H54 (cell line): ENCODE measurements at regions not wholly inside any gene's neighbourhood (a gene's known extent, or its start where the extent isn't known, plus 50 kb on each side); places are given as distances from the start of the nearest gene placed in this dataset.
"Not testable (repeated sequence)": the region's sequence is repeated elsewhere in the genome, so short reads cannot be mapped to it uniquely, and the experiment has no call there.

Experiments used
- DNase-seq: peaks from one replicate; pipeline ENCODE4 v3.0.0; 2011; ENCODE audit warnings: low spot score, mixed read lengths; ENCODE audit not compliant: insufficient read length
- FAIRE-seq: peaks from 3 replicates; lab custom pipeline; 2011; peaks lifted over from hg19 to GRCh38; lab: Jason Lieb, UNC
- POLR2A ChIP-seq: IDR thresholded peaks from 2 replicates; pipeline ENCODE4 v1.6.1; 2011; ENCODE audit warnings: low read depth, mild to moderate bottlenecking, low read length

DNA sequence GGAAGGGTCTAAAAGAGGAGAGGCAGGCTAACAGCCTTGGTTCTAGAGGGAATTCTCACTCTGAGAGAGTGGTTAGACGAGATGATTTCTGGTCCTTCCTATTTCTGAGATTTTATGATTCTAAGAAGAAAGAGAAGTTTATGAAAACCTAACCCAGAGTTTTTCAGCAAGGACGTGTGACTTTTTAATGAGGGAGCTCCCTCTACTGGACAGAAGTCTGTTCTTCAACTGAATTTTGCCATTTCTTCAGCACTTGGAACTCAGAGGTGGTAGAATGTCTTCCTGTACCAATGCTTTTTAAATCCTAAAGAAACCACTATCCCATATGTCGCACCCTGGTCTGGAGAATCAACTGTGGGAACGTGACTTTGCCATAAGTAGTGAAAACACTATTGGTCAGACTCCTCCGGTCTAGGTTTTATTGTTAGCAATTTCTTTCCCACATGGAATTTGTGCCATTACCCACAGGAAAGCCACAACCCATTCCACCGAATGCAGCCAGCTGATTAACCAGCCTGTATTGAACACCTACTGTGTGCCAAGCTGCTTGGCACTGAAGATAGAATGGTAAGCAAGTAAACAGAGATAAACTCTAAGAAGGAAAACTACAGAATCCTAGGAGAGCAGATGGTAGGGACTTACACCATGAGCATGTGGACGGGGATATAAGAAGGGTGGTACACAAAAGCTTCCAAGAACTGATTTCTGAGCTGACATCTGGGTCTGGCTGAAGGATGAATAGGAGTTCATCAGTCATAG lies 199.5 kb upstream of the LMCD1 start:
- peak; percentile 33 for FAIRE-seq
- DNase-seq: peak; percentile 16
- no peak for TF ChIP-seq POLR2A

DNA sequence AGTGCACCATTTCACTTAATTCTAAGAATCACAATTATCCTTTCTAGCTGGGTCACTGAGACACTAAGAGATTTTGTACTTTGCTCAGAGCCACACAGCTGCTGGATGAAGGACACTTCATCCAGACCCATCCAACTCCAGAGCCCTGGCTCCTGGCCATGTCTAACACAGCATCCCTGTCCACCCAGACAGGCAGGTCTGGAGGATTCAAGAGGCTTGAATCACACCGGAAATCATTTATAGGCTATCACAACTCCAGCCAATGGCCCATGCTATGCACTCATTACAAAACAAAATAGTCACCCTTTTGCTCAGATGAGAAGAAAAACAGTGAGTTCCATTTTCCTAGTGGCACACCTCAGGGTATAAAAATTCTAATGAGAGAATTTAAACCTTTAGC lies 198.2 kb upstream of the LMCD1 start:
- no peak for DNase-seq
- FAIRE-seq: no peak
- no peak for TF ChIP-seq POLR2A

DNA sequence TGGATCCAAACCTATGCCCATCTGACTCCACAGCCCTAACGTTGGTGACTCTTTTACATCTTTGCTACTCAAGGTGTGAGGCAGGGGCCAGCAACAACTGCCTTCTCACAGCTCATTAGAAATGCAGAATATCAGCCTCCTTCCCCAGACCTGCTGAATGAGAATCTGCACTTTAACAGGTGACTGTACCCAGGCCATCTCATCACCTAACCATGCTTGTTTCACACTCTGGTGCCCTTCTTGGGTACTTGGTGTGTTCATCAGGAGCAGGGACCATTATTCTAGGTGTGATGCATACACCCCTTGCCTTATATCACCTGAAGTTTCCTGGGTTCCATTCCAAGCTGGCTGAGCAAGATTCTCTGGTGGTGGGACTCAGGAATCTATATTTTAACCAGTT lies 196.3 kb upstream of the LMCD1 start:
- no peak for TF ChIP-seq POLR2A
- FAIRE-seq (no peak), DNase-seq (no peak)

DNA sequence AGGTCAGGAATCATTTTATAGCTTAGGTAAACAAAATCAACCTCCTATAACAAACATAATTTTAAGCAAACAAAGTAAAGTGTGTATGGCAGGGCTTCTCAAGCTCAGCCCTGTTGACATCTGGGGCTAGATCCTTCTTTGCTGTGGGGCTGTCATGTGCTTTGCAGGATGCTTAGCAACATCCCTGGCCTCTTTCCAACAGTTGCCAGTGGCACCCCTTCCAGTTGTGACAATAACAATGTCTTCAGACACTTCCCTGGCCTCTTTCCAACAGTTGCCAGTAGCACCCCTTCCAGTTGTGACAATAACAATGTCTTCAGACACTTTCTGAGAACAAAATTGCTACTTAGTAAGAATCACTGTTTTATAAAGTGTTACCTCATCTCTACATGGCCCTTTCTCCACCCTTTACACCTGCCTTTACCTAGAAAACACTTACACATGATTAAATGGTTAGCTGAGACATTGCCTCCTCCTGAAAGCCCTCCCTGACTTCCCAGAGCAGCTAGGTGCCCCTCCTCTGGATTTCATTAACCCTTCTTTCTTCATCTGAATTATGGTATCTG lies 194.0 kb upstream of the LMCD1 start:
- DNase-seq (no peak), FAIRE-seq (no peak)
- TF ChIP-seq POLR2A: no peak

DNA sequence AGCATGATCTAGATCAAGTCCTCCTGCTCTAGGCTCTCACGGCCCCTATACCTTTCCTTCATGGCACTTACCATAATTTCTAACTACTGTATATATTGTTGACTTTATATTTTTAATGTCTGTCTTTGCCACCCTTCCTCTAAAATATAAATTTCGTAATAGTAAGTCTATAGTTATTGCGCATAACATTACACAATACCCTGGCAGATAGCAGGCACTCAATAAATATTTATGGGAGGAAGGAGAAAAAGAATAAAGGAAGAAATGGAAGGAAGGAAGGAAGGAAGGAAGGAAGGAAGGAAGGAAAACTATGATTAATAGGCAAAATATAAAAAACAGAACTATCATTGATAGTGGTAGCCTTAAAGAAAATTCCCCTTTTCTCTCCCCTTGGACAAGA lies 190.3 kb upstream of the LMCD1 start:
- FAIRE-seq: no peak

DNA sequence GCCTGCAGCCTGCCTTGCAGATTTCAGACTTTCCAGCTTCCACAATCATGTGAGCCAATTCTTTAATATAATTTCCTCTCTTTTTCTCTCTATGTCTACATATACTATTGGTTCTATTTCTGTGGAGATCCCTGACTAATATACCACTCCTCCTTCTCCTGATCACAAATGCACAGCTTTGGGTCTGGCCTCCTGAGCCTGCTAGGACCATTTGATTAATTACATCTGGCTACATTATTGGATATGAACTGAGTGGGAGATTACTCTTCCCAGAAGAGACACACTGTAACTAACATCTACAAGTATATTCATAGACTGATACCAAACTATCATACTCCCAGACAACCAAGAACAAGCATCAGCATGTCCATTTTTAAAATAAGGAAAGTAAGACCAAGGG lies 188.9 kb upstream of the LMCD1 start:
- no peak for TF ChIP-seq POLR2A
- FAIRE-seq: no peak
- no peak for DNase-seq

More for the DNA sequence above, 190.3 kb upstream of the LMCD1 start:
- TF ChIP-seq POLR2A: no peak
- DNase-seq: no peak

DNA sequence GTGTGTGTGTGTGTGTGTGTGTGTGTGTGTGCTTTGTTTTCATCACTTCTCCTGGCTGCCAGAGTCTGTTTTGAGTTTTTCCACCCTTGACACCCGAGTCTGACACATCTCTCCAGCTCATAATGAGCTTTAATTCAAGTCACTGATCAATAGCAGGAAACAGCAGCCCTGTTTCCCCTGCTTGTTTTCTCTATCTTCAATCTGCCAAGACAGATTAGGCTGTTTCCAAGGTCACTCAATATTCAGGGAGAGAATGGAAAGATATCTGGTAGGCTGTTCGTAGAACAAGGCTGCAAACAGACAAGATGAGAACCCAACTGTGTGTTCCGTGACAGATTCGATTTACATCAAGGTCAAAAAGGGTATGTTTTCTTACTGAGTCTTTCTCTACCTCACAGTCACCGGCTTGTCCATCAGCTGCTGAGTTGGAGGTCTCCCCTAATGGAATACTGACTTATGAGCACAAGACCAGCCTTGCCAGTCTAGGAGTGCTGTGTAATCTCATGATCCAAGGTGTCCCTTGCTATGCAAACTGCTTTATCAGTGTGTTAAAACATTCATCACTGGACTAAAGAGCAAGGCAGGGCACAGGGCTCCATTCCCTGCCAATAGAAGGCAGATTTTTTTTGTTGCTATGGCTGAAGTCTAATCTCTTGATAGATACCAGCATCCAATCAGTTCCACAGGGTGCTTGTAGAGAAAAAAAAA lies 187.9 kb upstream of the LMCD1 start:
- no peak for DNase-seq
- TF ChIP-seq POLR2A: no peak
- FAIRE-seq: no peak

DNA sequence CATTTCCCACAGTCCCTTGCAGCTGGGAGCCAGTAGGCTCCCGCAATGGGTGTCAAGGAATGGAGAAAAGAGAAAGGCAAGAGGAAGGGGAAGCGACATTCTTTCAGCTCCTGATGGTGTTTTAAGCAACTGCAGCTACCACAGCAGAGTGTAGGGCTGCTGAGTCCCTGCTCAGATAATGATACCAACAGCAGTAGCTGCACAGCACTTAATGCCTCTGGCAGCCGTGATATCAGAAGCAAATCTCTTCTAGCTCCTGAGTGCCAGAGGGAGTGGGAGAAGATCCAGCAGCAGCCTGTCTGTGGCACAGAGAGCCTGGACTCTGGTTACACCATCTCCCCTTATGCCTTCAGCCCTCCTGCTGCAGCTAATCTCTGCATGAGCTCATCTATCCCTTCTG lies 186.1 kb upstream of the LMCD1 start:
- FAIRE-seq, DNase-seq: not testable (repeated sequence)

DNA sequence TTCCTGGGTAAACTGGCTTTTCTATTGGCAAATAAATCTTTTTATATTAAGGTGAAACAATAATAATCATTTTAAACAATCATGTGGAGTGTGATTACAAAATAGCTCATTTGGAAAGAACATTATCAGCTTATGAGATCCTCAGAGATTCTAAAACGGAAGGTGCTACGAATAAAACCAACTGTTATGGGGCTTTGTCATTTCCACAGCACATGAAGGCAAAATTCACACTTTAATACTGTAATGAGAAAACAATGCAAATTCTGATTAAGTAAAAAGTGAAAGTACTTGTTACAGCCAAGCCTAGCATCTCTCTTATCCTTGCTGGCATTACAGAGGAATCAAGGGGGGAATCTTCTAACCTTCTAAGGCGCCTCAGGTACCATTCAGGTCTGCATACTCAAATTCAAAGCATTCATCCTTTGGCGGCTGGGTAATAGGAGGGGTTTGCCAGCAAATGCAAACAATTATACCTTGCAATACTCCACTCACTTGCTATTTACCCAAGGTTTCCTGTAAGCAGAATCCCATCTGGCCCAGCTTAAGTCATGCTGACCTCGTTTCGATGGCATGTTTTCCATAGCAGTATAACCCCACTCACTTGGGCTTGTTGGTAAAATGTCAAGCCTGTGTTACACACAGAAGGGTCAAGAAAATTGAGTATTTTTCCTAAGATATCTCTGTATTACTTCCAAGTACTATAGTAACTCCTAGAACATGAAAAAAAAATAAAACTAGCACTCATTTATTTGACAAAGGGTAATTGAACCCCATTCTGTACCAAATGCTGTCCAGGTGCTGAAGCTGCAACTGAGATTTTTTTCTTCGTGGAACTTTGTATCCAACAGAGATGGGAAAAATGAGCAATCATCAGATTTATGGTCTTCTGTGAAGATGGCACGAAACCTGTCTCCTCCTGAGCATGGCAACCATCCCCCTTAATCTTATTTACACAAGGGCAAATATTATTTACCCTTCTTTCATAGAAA lies 183.7 kb upstream of the LMCD1 start:
- TF ChIP-seq POLR2A: no peak
- FAIRE-seq (no peak), DNase-seq (no peak)

DNA sequence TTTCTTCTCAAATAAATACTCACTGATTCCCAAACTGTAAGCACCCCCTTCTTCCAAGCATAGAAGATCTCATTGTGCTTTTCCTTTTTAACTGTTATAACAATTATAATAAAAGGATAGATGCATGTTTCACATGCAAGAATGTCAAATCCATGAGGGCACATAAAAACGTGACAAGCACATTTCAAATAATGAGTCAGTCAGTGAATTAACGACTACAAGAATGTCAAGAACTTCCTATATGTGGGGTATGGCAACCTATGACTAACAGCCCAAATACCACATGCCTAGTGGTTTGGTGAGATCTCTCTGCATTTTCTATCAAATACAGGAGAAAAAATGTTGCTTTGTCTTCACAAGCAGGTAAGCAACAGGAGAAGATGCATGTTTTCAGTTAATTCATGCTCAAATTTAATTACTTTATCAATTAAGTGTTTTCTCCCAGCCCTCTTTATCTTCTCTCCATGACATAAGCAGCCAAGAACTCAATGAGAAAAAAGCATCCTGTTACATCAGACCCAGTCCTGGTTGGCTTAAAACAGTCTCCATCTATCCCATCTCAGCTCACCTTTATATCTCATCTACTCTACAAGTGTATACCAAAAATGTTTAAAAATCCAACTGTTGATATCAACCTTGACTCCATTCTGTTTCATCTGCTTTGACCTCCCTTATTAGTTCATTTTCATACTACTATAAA lies 181.5 kb upstream of the LMCD1 start:
- TF ChIP-seq POLR2A: no peak
- FAIRE-seq (no peak), DNase-seq (peak; percentile 12)

DNA sequence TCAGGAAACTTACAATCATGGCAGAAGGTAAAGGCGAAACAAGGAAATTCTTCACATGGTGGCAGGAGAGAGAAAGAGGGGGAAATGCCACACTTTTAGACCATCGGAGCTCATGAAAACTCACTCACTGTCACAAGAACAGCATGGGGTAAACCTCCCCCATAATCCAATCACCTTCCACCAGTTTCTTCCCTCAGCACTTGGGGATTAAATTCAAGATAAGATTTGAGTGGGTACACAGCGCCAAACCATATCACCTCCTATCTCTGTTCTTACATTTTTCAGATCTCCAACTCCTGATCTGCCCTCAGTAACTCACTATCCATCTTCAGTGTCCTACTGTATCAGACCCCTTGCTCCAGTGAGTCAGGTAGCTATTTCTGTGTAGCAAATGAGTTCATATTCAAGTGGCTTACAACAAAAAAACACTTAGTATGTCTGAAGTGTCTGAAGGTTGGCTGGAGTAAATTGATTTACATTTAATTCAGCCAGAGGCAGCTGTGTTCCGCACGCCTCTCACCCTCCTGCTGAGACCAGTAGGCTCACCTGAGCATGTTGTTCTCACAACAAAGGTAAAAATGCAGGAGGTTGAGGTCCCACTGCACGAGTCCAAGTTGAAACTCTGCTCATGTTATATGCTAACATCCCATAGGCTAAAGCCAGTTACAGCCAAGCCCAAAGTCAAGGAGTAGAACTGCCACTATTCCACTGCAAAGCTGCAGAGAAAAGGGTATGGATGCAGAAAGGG lies 180.7 kb upstream of the LMCD1 start:
- no peak for DNase-seq
- TF ChIP-seq POLR2A: no peak
- FAIRE-seq: no peak

DNA sequence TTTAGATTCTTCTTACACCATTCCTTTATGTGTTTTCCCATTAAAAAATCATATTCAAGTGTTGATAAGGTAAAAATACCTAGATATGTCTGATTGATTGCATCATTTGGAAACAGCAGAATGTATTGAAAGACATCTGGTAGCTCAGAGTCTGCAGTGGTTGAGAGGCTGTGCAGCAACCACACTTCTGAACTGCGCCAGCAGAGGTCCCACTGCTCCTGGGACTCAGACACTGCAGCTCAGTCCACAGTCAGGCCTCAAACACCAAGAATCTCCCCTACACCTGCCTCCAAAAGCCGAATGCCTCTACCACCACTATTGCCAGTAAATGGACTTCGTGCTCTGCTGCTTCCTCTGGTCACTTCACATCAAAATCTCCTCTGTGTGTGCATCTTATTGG lies 176.9 kb upstream of the LMCD1 start:
- FAIRE-seq (peak; percentile 27), DNase-seq (peak; percentile 20)
- no peak for TF ChIP-seq POLR2A
